WI38 (cell line): ENCODE measurements at regions not wholly inside any gene's neighbourhood (a gene's known extent, or its start where the extent isn't known, plus 50 kb on each side); places are given as distances from the start of the nearest gene placed in this dataset.

Experiments
- H3K4me3 ChIP-seq: 2 replicates; pipeline ENCODE4 v1.5.1; 2011; ENCODE audit warnings: low read depth, mild to moderate bottlenecking, control low read depth, low read length
- TF ChIP-seq, protein P1 (sequence below): IDR thresholded peaks from 2 replicates; pipeline ENCODE4 v1.5.1; 2012; ENCODE audit warnings: low read depth, mild to moderate bottlenecking, control low read depth, low read length

DNA sequence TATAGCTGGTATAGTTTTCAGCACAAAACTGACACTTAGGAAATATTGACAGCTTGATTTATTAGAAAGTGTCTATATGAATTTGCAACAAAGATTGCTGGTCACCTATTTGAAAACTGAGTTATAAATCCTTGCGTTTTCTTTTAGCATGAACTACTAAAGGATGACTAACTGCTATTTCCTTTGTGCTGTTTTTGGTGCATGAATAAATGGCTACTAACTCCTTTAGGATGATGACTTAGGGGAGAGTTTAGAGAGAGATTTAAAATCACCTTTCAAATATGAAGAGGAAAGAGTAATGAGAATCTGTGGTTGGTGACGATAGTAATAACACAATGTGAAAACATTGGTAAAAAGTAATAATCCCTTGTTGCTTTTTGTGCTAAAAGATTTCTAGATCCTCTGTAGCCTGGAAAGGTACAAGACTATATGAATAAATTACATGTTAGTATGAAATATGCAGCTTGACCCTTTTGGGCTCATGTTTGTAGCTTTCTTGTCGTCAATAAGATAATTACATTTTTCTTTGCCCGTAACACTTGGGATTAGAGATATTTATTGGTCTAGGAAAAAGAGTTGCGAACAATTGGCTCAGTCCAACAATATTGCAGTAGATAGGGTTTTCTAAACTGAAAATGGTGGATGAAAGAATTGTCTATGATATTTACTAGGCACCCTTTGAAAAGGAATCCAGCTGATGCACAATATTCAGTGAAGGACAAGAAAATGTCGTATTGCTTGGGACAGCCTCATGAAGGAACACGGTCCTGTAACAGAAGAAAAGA lies 453.0 kb downstream of the ADAMTS20 start:
- H3K4me3 ChIP-seq = no peak overlapping the region
- TF ChIP-seq, protein P1, sequence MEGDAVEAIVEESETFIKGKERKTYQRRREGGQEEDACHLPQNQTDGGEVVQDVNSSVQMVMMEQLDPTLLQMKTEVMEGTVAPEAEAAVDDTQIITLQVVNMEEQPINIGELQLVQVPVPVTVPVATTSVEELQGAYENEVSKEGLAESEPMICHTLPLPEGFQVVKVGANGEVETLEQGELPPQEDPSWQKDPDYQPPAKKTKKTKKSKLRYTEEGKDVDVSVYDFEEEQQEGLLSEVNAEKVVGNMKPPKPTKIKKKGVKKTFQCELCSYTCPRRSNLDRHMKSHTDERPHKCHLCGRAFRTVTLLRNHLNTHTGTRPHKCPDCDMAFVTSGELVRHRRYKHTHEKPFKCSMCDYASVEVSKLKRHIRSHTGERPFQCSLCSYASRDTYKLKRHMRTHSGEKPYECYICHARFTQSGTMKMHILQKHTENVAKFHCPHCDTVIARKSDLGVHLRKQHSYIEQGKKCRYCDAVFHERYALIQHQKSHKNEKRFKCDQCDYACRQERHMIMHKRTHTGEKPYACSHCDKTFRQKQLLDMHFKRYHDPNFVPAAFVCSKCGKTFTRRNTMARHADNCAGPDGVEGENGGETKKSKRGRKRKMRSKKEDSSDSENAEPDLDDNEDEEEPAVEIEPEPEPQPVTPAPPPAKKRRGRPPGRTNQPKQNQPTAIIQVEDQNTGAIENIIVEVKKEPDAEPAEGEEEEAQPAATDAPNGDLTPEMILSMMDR = no peak

DNA sequence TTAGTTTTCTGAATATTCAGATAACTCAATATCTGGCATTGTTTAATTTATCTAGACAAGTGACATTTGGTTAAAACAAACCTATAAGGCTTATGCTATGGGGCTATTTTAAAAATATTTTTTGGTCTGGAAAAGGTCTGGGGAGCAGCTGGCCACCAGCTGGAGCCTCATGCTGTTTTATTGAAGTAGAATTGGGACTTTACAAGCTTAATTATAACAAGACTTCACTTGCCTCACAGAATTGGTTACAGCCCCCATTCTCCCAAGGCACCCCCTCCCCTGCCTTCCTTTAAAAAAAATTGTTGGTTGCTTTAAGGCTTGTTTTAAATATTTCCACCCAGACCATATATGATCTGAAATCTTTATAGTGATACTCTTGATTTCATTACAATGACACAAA lies 453.9 kb downstream of the ADAMTS20 start:
- no peak overlapping the region for H3K4me3 ChIP-seq
- TF ChIP-seq, protein P1 = no peak

DNA sequence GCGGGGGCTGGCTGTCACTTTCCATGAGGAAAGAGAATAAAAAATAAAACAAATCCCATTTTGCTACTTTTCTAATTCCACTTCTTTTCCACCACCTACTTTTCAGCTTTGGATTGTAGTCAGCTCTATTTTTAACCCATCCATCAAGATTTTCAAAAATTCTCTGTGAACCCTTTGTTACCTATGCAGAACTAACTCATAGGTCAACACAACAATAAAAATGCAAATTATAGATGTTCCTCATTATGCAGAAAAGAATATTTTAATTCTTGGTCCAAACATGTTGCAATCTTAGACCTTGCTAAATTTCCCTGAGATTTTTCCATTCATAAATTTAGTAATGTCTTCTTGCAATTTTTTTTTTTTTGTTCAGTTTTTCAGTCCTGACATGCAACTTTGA lies 454.5 kb downstream of the ADAMTS20 start:
- no peak overlapping the region for H3K4me3 ChIP-seq
- TF ChIP-seq, protein P1 = no peak

DNA sequence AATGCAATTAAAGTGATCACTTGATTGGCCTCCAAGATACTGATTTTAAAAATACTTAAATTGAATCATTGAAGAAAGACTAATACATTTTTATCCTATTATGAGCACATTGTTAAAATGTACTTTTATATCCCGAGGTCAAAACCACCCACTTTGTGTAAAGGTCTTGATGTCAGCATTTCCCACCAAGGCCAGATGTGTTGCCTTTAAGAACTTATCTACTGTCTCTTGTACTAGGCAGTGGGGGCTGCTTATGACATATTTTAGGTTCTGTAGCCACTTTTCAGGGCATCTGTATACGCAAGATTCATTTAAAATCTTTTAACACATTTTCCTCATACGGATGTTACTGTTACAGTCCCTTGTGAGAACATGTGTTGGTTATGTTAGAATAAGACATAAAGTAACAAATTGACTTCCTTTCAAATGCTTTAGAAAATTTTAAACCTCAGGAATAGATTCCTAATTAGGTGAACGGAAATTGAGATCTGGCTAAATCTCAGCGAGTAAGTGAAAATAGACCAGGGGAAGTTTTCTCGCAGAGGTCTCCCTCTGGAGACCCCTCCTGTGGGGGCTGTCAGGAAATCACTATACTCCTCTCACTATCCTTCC lies 456.2 kb downstream of the ADAMTS20 start:
- no peak overlapping the region for H3K4me3 ChIP-seq
- TF ChIP-seq, protein P1 = no peak

DNA sequence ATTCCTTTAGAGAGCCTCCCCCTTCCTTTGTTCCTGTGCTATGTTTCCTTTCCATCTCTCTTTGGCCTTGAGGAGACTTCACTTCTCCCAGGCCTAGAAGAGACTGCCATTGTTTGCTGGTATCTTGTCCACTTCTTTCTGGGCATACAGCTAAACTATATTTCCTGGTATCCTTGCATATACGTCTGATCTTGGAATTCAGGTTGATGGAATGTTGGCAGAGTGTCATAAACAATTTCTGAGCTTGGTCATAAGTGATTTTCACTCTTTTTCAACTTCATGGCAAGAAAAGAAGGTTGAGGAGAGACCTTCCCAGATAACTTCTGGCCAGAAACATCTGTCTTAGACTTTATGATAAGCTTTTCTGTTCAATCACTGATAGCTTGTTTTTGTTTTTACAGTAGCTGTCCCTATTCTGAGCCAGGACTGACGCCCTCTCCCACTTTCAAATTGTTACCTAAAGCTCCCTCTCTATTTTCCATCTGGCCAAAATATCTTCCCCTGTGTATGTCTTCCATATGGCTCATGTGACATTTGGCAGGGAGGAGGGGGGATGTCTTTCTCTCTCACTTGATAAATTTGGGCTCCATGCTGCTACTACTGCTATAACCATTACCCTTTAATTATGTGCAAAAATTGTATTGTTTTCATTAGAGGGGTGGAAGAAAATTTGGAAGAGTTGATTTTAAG lies 457.0 kb downstream of the ADAMTS20 start:
- TF ChIP-seq, protein P1 = no peak
- no peak overlapping the region for H3K4me3 ChIP-seq

DNA sequence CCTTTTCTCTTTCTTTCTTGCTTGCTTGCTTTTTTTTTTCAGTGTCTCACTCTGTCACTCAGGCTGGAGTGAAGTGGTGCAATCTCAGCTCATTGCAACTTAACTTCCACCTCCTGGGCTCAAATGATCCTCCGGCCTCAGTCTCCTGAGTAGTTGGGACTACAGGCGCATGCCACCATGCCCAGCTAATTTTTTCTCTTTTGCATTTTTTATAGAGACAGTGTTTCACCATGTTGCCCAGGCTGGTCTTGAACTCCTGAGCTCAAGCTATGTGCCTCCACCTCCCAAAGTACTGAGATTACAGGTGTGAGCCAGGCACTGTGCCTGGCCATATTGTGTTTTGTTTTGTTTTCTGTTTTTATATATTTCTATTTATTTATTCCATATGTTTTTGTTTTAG lies 461.0 kb downstream of the ADAMTS20 start:
- TF ChIP-seq, protein P1 = no peak
- H3K4me3 ChIP-seq = no peak overlapping the region
